Eye (tissue), 1 donor: ENCODE measurements at regions not wholly inside any gene's neighbourhood (a gene's known extent, or its start where the extent isn't known, plus 50 kb on each side); places are given as distances from the start of the nearest gene placed in this dataset.

Source experiments
- DNase-seq: peaks from one replicate; pipeline ENCODE4 v3.0.0-alpha.2; 2015

DNA sequence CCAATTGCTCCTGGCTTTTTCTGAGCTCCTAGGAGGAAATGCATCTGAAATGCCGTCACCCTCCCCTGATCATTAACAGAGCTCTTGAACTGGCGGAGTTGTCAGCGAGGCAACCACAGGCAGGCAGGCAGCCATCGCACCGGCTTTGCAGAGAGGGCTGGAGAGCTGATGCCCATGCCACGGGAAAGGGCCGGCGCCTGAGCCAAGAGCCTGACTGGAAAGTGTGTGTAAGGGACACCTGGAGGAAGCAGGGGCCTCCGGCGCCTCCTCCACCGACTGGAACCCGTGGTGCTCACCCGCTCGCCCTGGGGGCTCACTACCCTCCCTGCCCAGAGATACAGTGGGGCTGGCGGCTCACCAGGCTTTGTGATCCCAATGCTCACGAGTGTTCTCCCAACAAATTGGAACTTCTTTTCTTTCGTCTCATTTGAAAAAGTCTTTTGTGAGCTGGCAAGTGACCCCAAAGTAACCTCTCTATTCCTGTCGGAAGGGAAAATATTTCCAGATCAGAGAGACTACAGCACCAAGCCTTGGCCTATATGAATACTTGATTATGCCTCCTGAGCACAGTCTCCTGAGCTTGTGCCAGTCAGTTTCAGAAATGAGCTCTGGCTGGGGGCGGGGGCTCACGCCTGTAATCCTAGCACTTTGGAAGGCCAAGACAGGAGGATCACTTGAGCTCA is 97.7 kb upstream of the SLC25A33 start:
- peak; percentile 71 for DNase-seq

DNA sequence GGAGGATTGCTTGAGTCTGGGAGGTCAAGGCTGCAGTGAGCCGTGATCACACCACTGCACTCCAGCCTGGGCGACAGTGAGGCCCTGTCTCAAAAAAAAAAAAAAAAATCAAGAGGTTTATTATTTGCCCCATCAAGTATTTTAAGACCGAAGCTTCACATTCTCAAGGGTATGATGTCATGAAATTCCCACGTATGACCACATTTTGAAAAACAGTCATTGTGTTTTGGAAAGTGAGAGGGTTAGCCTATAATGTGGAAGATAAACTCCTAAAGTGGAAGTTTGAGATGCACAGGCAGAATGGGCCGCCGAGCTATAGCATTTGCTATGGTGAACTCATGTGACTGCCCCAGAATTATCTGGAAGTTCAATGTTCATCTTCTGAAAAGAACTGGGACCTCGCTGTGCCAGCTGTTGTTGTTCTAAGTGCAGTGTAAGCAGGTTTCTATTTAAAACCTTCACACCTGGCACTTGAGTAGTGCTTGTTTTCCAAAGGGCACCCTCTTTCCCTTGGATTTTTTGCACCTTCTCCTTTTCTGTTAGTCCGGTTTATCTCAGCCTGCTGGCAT is 96.9 kb upstream of the SLC25A33 start:
- DNase-seq, result peak; percentile 51

DNA sequence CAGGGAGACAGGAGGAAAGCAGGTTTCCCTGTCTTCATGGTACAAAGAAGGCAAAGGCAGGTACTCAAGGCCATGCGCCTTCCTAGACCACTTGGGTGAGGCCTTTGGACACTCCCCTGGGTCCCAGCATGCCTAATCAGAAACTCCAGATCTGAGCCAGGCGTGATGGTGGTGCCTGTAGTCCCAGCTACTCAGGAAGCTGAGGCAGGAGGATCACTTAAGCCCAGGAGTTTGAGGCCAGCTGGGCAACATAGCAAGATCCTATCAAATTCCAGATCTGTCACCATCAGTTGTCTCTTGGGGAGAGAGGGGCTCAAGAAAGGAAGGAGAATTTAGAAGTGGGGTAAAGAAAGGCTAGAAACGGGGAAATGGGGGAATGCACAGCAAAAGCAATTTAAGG is 96.3 kb upstream of the SLC25A33 start:
- DNase-seq, result no peak

DNA sequence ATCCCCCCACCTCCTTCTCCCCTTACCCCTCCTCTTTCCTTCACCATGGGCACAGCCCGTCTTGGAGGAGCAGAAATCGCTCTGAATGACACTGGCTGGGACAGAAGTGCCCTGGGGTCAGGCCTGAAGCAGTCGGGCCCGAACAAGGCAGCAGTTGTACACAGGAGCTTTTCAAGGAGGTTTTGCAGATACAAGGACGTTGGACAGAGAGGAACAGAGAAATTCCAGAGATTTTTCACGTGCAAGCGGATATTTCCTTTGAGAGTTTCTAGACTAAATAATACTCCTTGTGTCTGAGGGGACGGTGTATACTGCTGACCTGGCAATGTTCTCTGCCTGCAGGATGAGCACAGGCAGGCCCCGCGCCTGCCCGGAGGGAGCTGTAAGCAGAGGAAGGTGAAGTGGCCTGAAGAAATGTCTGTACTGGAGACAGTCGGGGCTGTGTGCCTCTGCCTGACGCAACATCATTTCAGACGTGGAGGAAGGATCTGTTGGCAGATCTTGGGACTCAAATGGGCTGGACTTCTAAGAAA is 95.3 kb upstream of the SLC25A33 start:
- DNase-seq, result peak; percentile 71

DNA sequence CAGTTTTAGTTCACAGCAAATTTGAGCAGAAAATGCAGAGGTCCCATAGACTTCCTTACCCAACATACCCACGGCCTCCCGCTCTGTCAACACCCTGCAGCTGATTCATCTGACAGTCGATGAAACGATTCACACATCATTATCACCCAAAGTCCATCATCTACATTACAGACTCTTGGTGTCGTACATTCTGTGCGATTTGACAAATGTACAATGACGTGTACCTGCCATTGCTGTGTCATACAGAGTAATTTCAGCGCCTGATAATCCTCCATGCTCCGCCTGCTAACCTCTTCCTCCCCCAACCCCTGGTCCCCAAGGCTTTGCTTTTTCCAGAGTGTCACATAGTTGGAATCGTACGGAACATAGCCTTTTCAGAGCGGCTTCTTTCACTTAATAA is 94.7 kb upstream of the SLC25A33 start:
- peak; percentile 71 for DNase-seq

DNA sequence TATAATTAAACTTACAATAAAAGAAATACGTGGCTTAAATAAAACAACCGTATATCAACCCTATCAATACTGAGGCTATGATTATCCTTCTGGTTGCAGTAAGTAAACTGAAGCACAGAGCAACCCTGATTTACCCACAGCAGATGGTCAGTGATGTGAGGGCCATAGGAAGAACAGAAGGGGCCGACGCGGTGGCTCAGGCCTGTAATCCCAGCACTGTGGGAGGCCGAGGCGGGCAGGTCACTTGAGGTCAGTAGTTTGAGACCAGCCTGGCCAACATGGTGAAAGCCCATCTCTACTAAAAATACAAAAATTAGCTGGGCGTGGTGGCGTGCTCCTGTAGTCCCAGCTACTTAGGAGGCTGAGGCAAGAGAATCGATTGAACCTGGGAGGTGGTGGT is 94.2 kb upstream of the SLC25A33 start:
- peak; percentile 39 for DNase-seq

DNA sequence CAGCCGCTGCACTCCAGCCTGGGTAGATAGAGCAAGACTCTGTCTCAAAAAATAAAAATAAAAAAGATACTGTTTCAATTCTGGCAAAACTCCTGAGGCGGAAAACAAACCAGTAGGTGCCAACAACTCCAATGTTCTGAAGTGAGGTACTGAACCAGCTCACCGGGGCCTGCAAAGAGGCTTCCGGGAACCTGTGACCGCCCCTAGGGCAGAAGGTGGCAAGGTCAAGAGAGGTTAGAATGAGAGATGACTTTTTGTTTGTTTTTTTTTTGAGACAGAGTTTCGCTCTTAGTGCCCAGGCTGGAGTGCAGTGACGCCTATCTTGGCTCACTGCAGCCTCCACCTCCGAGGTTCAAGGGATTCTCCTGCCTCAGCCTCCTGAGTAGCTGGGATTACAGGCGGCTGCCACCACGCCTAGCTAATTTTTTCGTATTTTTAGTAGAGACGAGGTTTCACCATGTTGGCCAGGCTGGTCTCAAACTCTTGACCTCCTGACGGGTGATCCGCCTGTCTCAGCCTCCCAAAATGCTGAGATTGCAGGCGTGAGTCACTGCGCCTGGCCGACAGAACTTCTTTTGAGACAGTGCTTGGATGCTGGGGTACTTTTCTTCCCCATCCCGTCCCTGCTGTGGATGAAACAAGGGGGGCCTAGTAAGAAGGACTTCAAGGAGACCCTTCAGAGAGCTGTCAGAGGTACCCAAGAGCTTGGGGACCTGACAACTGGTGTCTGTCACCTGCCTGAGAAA is 91.9 kb upstream of the SLC25A33 start:
- no peak for DNase-seq

DNA sequence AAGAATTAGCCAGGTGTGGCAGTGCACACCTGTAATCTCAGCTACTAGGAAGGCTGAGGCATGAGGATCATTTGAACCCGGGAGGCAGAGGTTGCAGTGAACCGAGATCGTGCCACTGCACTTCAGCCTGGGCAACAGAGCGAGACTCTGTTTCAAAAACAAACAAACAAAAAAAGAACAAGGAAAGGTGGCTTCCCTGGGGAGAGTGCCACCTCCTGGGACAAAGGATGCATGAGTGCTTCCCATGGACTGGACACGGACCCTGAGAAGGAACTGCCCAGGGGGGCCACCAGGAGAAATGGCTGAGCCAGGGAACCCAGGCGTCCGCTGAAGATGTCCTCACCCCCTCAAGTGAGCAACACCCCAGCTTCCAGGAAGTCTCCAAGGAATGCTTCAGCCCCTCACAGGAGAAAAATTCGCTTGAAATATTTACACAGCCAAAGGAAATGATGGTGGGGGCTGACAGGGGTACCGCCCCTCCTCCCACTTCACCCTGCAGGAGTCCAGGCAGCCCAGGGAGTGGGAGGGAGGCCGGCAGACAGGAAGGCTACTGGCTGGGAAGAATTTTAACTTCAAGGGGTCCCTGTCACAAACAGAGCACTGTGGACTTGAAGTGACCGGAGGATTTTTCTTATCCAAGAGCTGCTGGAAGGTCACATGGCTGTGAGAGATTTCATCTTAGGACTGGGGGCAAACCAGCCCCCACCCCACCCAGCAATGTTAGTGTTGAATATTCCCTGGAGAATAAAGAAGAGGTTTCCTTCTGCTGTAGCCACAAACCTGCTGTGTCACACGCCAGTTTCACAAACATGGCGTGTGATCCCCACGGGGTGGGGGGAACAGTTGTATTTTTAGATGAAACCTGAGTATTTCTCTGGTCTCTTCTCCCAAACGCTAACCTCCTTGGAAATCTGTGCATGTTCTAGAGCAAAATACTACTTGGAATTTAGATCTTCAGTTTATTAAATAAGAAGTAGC is 90.8 kb upstream of the SLC25A33 start:
- DNase-seq, result no peak

DNA sequence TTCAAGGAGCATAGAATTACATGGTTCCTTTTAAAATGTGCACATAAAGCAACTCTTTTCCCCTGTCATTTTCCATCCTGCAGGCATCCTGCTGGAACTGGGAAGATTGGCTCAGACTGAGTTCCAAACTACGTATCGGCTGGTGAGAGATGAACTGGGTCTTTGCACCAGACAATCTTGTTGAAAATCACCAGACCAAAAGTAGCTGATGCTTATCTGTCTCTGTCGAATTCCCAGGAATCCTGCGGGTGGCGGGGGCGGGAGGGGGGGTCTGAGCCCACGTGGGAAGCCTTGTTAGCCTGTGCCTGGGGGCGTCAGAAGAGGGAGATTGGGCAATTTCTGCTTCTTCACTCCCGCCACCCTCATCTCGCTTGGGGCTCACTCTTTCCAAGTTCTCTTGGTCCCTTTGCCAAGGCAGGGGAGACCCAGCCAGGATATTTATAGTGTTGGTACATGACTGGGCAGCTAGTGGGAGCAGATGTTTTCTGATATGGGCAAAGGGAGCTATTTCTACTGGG is 90.1 kb upstream of the SLC25A33 start:
- peak; percentile 47 for DNase-seq

DNA sequence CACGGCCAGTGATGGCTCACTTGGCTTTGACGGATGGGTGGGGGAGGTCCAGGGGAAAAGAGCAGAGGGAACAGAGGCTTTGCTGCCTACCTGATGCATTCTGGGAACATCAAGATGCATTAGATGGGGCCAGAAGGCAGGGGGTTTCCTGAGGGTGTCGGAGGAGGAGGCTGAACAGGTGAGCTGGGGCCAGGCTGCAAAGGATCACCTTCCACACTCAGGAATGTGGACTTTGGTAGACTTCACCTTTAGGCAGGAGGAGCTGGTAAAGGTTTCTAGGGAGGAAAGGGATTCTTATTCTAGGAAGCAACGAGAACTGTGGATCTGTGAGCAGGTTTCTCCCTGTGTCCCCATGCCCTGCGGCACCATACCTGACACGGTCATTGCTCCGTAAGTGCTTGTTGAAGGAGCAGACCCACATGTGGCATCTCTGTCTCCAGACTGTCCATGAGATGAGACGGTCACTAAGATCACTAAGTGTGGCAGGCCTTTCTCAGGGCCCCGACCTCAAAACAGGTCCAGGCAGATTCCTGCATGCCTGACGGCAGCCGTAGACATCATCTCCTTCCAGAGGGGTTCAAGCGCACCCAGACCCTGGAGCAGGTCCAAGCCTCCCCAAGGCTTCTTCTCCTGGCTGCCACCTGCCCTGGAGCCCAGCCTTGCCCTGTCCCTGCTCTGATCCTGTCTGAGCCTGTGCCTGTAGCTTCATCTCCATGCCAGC is 89.1 kb upstream of the SLC25A33 start:
- no peak for DNase-seq

DNA sequence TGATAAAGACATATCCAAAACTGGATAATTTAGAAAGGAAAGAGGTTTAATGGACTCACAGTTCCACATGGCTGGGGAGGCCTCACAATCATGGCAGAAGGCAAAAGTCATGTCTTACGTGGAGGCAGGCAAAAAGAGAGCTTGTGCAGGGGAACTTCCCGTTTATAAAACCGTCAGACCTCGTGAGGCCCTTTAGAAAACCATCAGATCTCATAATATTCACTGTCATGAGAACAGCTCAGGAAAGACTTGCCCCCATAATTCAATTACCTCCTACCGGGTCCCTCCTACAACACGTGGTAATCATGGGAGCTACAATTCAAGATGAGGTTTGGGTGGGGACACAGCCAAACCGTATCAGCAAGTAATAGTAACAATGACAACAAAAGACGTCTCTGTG is 88.2 kb upstream of the SLC25A33 start:
- DNase-seq, result no peak

DNA sequence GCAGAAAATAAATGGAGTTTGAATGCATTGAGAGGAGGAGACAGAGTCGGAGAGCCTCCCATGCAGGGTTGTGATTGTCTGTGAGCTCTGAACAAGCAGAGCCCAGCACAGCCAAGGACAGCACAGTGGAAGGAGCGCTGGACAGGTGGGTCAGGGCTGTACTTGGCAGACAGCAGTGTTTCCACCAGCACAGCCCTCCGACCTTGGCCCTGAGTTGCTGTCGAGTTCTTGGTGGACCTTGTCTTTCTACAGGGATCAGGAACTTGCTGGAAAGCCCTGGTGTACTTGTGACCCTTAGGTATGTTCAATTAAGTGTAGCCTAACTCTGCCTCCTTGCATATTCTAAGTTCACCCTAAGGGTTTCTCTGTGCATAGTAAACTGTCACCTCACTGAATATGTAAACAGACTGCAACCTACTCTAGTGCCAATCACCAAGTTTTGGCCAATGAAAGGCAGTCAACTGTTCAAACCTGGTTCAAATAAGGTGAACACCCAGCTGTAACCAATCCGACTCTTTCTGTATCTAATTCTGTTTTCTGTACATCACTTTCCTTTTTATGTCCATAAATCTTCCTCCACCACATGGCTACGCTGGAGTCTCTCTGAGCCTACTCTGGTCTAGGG is 86.6 kb upstream of the SLC25A33 start:
- no peak for DNase-seq

DNA sequence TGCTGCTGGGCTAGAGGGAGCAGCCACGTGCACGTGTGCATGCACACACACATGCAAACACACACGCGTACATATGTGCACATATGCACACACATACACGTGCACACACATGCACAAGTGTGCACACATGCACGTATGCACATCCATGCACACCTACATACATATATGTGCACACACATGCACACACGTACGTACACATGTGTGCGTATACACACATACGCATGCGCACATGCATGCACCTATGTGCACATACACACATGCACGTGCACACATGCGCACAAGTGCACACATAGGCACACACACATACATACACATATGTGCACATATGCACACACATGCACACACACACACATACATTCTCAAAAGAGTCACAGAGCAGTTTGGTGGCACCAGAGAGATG is 85.9 kb upstream of the SLC25A33 start:
- DNase-seq, result no peak

DNA sequence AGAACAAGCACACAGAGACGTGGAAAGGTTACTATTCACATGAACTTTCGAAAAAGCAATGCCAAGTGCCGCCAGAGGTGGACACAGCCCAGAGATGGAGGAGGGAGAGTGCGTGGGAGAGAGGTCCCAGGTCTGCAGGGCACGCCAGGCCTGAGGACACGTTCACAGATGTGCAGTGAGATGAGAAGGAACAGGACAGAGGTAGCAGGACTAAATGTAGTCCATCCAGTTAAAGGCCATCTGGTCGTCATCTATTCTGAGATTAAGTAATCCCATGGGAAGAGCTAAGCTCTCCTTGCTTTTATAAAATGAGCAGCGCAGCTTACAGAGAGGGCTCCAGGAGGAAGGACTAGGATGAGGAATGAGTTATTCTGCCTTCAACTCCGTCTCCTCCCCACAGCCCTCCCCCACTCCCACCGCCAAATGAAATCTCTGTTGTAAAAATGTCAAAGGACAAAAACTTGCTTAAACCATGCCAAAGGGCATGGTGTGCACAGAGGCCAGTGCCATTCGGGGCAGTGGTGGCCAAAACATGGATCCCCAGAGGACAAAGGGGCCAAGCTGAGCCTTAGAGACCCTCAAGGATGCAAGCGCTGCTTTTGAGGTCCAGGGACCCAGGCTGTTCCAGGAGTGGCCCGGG is 85.4 kb upstream of the SLC25A33 start:
- DNase-seq, result peak; percentile 37

DNA sequence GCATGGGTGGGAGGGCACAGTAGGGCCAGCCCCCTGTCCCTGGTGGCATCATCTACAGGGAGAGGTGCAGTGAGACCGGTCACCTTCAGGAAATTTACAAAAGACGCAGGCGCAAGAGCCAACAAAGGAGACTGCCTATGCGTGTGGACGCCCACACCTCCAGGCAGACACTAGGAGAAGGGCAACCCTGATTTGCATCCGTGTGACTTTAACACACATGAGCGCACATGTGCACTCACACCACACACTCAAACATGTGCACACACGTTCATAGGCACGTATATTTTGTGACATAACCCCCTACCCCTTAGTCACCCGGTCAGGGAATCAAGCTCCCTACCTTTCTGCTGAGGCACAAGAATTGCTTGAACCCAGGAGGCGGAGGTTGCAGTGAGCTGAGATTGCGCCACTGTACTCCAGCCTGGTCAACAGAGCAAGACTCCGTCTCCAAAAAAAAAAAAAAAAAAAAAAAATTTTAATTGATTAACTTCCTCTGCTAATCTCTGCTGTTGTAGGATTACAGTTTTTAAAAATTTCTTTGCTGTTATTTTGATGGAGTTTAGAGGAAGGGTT is 84.7 kb upstream of the SLC25A33 start:
- no peak for DNase-seq

DNA sequence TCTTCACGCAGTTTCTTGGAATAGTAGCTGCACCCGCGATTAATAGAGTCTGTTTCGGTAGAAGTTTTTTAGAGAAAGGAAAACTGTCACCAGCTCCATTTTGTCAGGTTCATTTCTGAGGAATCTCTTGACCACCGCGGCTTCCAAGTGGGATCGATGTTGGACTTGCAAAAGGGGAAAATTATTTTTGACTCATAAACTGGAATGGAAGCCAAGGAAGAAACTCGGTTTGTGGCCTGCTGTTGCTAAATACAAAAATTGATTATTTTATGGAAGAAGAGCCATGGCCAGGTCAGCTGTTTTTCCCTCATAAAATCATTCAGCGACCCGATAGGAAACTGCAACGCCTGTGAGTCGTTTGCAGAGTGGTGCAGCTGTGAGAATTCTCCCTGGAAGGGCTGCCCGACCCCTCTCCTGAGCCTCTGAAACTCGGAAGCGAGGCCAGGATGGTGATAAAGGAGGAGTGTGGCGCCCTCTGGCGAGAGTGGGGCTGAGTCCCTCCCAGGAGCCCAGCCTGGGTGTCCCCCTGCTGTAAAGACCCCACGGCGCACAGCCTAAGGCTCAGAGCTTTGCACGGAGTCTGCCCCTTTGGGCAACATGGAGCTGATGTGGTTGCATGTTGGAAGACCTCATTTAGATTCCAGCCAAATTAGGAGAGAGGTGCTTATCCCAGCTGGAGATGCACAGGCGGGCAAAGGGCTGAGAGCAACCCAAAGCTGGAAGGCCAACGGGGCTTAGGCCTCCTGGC is 83.6 kb upstream of the SLC25A33 start:
- peak; percentile 92 for DNase-seq

DNA sequence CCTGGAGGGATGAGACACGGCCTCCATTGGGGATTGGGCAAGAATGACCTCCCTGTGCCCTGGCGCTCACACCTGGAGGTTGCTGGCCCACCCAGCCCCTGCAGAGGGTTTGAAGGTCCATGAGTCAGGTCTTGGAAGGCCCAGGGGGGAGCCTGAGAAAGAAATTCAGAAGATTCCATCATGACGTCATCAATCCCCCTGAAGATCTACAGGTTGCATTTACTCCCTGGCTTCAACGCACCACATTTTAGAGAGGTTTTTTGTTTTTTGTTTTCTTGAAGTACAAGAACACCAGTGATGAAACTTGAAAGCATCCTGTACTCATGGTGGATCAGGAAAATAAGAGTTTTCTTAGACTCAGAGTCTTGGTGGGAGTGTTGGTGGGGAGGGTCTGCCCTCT is 82.4 kb upstream of the SLC25A33 start:
- DNase-seq, result no peak

DNA sequence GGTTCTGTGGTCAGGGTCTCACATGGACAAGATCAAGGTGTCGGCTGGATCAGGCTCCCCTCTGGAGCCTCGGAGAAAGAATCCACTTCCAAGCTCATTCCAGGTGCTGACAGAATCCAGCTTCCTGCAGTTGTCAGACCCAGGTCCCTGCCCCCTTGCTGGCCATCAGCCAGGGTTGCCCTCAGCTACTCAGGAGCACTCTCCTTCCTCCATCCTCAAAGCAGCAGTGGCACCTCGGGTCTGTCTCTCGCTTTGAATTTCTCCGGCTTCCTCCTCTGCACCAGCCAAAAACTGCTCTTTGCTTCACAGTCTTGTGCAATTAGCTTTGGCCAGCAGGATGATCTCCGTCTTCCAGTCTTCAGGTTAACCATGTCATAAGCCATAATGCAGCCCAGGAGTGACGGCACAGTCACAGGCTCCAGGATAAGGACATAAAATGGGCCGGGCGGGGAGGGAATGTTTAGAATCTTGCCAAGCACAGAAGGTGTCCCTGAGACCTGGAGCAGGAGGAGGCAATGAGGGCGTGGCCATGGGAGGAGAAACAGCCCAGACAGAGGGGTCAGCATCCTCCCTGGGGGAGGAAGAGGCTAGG is 79.4 kb upstream of the SLC25A33 start:
- DNase-seq, result no peak

DNA sequence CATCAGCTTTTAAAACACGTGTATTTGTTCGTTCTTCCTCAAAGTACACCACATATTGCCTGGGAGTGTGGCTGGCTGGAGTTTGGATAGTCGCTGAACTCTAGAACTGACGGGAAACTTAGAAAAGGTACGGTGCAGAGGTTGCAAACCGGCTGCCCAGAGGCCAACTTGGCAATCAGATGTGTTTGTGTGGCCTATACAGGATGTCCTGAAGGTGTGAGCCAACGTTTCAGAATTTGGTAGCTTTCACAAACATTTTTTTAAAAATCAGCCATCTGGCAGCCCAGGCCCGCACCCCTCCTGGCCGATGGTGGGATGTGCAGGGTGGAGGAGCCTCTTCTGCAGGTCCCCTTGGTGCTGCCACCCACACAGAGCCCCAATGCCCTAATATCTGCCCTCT is 73.6 kb upstream of the SLC25A33 start:
- DNase-seq, result no peak
